CD4-positive, alpha-beta T cell treated with Interferon gamma for 1 hour (primary cell): ENCODE measurements at regions not wholly inside any gene's neighbourhood (a gene's known extent, or its start where the extent isn't known, plus 50 kb on each side); places are given as distances from the start of the nearest gene placed in this dataset.

Source experiments
- DNase-seq: peaks from one replicate; pipeline ENCODE4 v3.0.0-alpha.2; 2020

DNA sequence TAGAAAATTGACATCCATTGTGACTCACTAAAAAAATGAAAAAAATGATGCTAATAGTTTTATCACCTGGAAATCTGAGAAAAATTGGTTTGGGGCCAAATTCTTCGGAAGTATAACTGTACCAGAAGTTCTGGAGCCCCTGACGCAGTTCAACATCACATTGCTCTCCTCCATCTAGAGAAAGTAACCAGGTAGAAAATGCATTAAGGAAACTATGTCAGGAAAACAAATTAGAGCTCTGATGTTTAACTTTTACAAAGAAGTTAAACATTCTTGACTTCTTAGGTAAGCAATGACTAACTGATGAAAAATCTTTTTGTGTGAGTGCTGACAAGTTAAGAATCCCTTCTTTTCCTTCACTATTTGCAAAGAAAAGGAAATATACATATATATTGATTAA is 61.1 kb upstream of the TMEM196 start:
- no peak for DNase-seq

DNA sequence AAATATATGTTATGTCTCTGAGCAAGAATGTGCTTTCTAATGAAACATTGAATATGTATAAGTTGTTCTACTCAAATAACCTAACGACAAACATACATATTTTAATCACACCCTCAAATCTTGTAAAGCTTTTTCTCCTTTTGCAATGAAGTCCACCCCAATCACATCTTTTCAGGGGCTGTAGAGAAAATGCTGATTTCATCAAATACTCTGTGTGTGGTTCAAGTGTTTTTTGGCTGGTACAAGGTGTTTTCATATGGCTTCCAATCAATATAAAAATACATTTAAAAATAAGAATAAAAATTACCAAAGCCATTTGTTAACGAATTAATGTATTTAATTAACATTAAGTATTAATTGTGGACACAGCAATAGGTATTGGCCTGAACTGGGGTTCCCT is 57.2 kb upstream of the TMEM196 start:
- DNase-seq = no peak
